A673 (cell line): ENCODE measurements at regions not wholly inside any gene's neighbourhood (a gene's known extent, or its start where the extent isn't known, plus 50 kb on each side); places are given as distances from the start of the nearest gene placed in this dataset.

ENCODE experiments used
- CTCF ChIP-seq: fragments of 300-800, 200-600 bp; sonication (generic); conservative IDR thresholded peaks from 2 replicates; pipeline ENCODE4 v1.5.1; 2017; ENCODE audit warnings: low read depth, mild to moderate bottlenecking, antibody characterized with exemption, low read length, moderate library complexity, mixed read lengths
- EZH2 ChIP-seq: fragments of 200-600 bp; sonication (generic); IDR thresholded peaks from 2 replicates; pipeline ENCODE4 v1.6.1; 2017; ENCODE audit warnings: borderline replicate concordance, low read depth, mild to moderate bottlenecking, mixed read lengths, antibody characterized with exemption, low read length; ENCODE audit not compliant: poor library complexity, severe bottlenecking

- TF ChIP-seq CTCF (no peak), EZH2 (no peak)
Measured at GRCh38 chr10:17510242-17510908, 56.0 kb upstream of the ST8SIA6 start.
